ENCODE measurements at regions not wholly inside any gene's neighbourhood (a gene's known extent, or its start where the extent isn't known, plus 50 kb on each side); places are given as distances from the start of the nearest gene placed in this dataset.

DNA sequence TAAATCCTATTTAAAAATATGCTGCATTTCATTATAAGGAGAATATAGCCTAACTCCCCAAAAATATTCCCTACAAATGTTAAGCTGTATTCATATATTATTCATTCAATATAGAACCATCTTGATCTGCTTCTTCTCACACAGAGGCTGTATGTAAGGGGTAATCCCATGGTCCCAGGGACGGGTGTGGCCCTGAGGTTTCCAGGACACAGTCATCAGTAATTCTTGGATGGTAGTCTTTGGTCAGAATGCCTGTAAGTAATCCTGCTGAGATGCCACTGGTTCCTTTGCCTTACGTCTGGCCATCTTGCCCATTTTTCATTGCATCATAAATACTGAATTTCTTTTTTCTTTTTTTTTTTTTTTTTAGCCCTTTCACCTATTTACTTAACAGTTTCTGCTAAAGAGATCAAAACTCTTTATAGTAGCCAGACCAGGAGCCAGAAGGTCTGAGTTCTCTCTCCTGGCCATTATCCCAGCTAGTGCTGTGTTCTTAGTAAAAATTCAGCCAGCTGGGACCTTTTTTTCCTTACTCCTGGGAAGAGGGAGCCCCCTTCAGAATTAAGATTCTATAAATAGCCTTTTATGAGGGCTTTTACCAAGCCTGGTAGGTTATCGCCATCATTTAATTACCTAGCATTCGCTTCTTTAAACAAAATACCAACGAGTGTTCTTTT is 134.9 kb downstream of the SOX11 start:
- Histone ChIP-seq H3K4me3 (ENCODE audit: low read depth, low read length) (no peak overlapping the region), H3K27me3 (ENCODE audit: control insufficient read depth, insufficient read depth, low read length) (no peaks in the 10 kb centered on the region), H3K36me3 (ENCODE audit: control insufficient read depth, insufficient read depth, low read length) (no peaks in the 10 kb centered on the region)
- ChIA-PET CTCF (no interaction called here), POLR2A (no interaction called here)
- TF ChIP-seq, protein P1, sequence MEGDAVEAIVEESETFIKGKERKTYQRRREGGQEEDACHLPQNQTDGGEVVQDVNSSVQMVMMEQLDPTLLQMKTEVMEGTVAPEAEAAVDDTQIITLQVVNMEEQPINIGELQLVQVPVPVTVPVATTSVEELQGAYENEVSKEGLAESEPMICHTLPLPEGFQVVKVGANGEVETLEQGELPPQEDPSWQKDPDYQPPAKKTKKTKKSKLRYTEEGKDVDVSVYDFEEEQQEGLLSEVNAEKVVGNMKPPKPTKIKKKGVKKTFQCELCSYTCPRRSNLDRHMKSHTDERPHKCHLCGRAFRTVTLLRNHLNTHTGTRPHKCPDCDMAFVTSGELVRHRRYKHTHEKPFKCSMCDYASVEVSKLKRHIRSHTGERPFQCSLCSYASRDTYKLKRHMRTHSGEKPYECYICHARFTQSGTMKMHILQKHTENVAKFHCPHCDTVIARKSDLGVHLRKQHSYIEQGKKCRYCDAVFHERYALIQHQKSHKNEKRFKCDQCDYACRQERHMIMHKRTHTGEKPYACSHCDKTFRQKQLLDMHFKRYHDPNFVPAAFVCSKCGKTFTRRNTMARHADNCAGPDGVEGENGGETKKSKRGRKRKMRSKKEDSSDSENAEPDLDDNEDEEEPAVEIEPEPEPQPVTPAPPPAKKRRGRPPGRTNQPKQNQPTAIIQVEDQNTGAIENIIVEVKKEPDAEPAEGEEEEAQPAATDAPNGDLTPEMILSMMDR (IDR thresholded peaks at IDR 0.05; ENCODE audit: insufficient read depth, low read depth, low read length), result no peak
- DNase-seq (ENCODE audit: low read depth), result no peak

DNA sequence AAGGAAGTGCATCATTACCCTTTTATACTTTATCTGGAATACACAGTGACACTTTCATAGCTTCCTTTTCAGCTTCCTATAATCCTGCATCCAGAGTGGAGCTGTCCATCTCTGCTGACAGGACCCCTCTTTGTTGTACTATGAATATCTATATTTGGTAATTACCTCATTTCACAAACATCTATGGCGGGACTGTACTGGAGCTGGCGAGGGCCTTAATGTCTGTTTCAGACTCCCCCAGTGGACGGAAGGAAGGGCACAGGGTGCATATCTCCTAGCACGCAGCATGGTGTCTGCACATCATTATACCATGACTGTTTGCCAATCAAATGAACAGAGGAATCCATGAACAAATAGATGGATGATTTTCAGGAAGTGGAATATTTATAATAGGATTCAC is 142.3 kb downstream of the SOX11 start:
- H3K36me3 ChIP-seq (ENCODE audit: control insufficient read depth, insufficient read depth, low read length), result no peaks in the 10 kb centered on the region
- no peak for DNase-seq (ENCODE audit: low read depth)
- ChIA-PET POLR2A (no interaction called here), CTCF (interaction anchor here (0.6 kb wide), 1 partner anchor 492 kb away, joined by 3 read pairs; no protein-coding TSS in a partner anchor)
- no peak overlapping the region for H3K4me3 ChIP-seq (ENCODE audit: low read depth, low read length)
- TF ChIP-seq, protein P1 (IDR thresholded peaks at IDR 0.05; ENCODE audit: insufficient read depth, low read depth, low read length), result no peak
- no peaks in the 10 kb centered on the region for H3K27me3 ChIP-seq (ENCODE audit: control insufficient read depth, insufficient read depth, low read length)

DNA sequence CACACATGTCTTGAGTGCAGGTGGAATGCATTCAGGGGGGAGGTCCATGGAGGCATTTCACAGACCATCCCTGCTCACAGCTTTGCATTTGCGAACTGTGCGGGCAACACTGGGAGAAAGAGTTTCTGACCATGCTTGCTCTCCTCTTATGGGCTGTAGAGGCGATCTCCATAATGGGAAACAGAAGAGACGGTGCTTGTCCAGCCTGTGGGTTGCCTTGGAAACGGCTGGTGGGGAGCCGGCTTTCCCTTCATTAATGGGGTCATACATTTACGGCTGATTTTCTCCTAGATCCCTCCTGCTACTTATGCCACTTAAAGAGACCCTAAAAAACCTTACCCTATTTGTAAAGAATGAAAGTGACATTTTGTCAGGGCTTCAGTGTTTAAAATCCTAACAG is 147.4 kb downstream of the SOX11 start:
- DNase-seq (ENCODE audit: low read depth), result no peak
- TF ChIP-seq, protein P1 (IDR thresholded peaks at IDR 0.05; ENCODE audit: insufficient read depth, low read depth, low read length), result no peak
- H3K4me3 ChIP-seq (ENCODE audit: low read depth, low read length), result no peak overlapping the region
- CTCF ChIA-PET, result no interaction called here
- POLR2A ChIA-PET, result no interaction called here
- no peaks in the 10 kb centered on the region for H3K27me3 ChIP-seq (ENCODE audit: control insufficient read depth, insufficient read depth, low read length)
- H3K36me3 ChIP-seq (ENCODE audit: control insufficient read depth, insufficient read depth, low read length), result no peaks in the 10 kb centered on the region

DNA sequence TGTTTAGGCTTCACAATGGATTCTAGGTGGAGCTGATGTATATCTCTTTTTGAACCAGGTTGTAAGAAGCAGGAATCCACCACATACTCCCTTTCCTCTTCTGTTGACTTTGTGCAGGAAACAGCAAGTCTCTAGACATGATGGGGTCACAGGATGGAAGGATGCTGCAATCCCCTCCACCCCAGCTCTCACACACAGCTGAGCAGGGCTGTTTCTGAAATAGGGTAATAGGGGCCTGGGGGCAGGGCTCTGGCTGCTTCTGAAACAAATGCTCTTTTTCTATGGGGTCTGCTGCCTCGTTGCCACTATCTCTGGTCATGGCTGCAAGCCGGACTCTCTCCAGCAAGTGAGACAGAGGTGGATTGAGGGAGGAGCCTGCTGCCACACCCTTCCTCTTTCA is 148.9 kb downstream of the SOX11 start:
- CTCF ChIA-PET, result no interaction called here
- Histone ChIP-seq H3K4me3 (ENCODE audit: low read depth, low read length) (no peak overlapping the region), H3K27me3 (ENCODE audit: control insufficient read depth, insufficient read depth, low read length) (no peaks in the 10 kb centered on the region), H3K36me3 (ENCODE audit: control insufficient read depth, insufficient read depth, low read length) (no peaks in the 10 kb centered on the region)
- no peak for DNase-seq (ENCODE audit: low read depth)
- TF ChIP-seq, protein P1 (IDR thresholded peaks at IDR 0.05; ENCODE audit: insufficient read depth, low read depth, low read length), result no peak
- POLR2A ChIA-PET, result no interaction called here

DNA sequence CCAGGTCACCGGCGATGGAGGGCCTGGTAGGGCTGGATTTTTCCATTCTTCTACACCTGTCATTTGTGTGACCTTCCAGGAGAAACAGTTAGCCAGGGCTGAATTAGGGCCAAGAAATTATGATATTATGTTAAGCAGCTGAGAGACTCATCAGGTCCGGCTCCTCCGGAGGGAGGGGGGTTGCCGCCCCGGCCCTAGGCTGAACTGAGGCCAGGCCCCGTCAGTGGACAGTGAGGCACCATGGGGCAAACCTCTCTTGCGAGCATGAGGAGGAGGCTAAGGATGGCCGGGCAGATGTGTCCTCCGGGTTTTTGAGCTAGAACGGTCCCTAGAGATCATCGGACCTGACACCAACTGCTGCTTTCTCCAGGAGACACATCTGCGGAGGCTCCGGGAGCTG is 150.1 kb downstream of the SOX11 start:
- no peak for DNase-seq (ENCODE audit: low read depth)
- ChIA-PET POLR2A (no interaction called here), CTCF (interaction anchor here (0.9 kb wide), 1 partner anchor 29 kb away, joined by 3 read pairs; no protein-coding TSS in a partner anchor)
- TF ChIP-seq, protein P1 (IDR thresholded peaks at IDR 0.05; ENCODE audit: insufficient read depth, low read depth, low read length), result no peak
- Histone ChIP-seq H3K27me3 (ENCODE audit: control insufficient read depth, insufficient read depth, low read length) (no peaks in the 10 kb centered on the region), H3K36me3 (ENCODE audit: control insufficient read depth, insufficient read depth, low read length) (no peaks in the 10 kb centered on the region), H3K4me3 (ENCODE audit: low read depth, low read length) (no peak overlapping the region)
